Lower lobe of right lung (tissue), 2 donors: ENCODE measurements at regions not wholly inside any gene's neighbourhood (a gene's known extent, or its start where the extent isn't known, plus 50 kb on each side); places are given as distances from the start of the nearest gene placed in this dataset.

Experiments used
- ATAC-seq, 2 donors: fragments of 200-7000 bp; cut with Tn5 transposase; one replicate each; pipeline ENCODE4 v1.9.1; 2020 to 2022; ENCODE audit warnings: mild to moderate bottlenecking in 2 of 2, moderate library complexity in 2 of 2
- DNase-seq: peaks from one replicate; pipeline ENCODE4 v3.0.0-alpha.2; 2020
- H3K27ac ChIP-seq: fragments of 200-600 bp; one replicate; pipeline ENCODE4 v1.8.0; 2022
- H3K27me3 ChIP-seq: fragments of 200-600 bp; one replicate; pipeline ENCODE4 v1.8.0; 2022; ENCODE audit warnings: low read depth
- H3K36me3 ChIP-seq: fragments of 200-600 bp; one replicate; pipeline ENCODE4 v1.8.0; 2022; ENCODE audit warnings: mild to moderate bottlenecking
- H3K4me1 ChIP-seq: fragments of 200-600 bp; one replicate; pipeline ENCODE4 v1.8.0; 2022
- H3K4me3 ChIP-seq: fragments of 200-600 bp; one replicate; pipeline ENCODE4 v1.8.0; 2022; ENCODE audit warnings: mild to moderate bottlenecking
- H3K9me3 ChIP-seq: fragments of 200-600 bp; one replicate; pipeline ENCODE4 v1.8.0; 2022
- CTCF ChIP-seq: fragments of 200-600 bp; IDR thresholded peaks from one replicate; pipeline ENCODE4 v1.8.0; 2022; ENCODE audit warnings: antibody characterized with exemption, mild to moderate bottlenecking
- intact Hi-C: fragments of 100-400 bp; cut with DNase I; formaldehyde crosslinking; loops from one replicate; pipeline ENCODE4 v1.11.0; 2022
- donor health status: DM: no; HTN: yes; CAD: no; lungs with severe emphysema.

GRCh38 chr5:25488119-25488518 is 843.3 kb upstream of the CDH10 start:
- TF ChIP-seq CTCF = no peak
- DNase-seq (no peak), ATAC-seq (no peak)
- Histone ChIP-seq H3K27ac (no peak overlapping the region), H3K9me3 (no peaks in the 10 kb centered on the region), H3K4me3 (no peak overlapping the region), H3K36me3 (no peaks in the 10 kb centered on the region), H3K4me1 (no peaks in the 10 kb centered on the region), H3K27me3 (no peaks in the 10 kb centered on the region)
- intact Hi-C loops = no loop called here

- Histone ChIP-seq H3K27me3 (no peaks in the 10 kb centered on the region), H3K9me3 (no peaks in the 10 kb centered on the region), H3K36me3 (no peaks in the 10 kb centered on the region), H3K4me3 (no peak overlapping the region), H3K27ac (no peak overlapping the region), H3K4me1 (no peaks in the 10 kb centered on the region)
- no peak for TF ChIP-seq CTCF
- ATAC-seq = peak in 1 of 2 donors; percentile 77
- intact Hi-C loops = no loop called here
- DNase-seq = no peak
Measured at GRCh38 chr5:25484391-25484790, 839.6 kb upstream of the CDH10 start.

GRCh38 chr5:25481463-25481862 is 836.7 kb upstream of the CDH10 start:
- intact Hi-C loops = no loop called here
- no peak for ATAC-seq
- no peak for DNase-seq
- Histone ChIP-seq H3K27ac (no peak overlapping the region), H3K9me3 (no peaks in the 10 kb centered on the region), H3K27me3 (no peaks in the 10 kb centered on the region), H3K36me3 (no peaks in the 10 kb centered on the region), H3K4me3 (no peak overlapping the region), H3K4me1 (no peaks in the 10 kb centered on the region)
- TF ChIP-seq CTCF = no peak

GRCh38 chr5:25459082-25459481 is 814.3 kb upstream of the CDH10 start:
- H3K36me3 ChIP-seq = no peaks in the 10 kb centered on the region
- no peaks in the 10 kb centered on the region for H3K9me3 ChIP-seq
- no peak for TF ChIP-seq CTCF
- DNase-seq (no peak), ATAC-seq (no peak)
- intact Hi-C loops = no loop called here
- H3K4me3 ChIP-seq = no peak overlapping the region
- no peaks in the 10 kb centered on the region for H3K4me1 ChIP-seq
- H3K27ac ChIP-seq = no peak overlapping the region
- H3K27me3 ChIP-seq = no peaks in the 10 kb centered on the region

DNA sequence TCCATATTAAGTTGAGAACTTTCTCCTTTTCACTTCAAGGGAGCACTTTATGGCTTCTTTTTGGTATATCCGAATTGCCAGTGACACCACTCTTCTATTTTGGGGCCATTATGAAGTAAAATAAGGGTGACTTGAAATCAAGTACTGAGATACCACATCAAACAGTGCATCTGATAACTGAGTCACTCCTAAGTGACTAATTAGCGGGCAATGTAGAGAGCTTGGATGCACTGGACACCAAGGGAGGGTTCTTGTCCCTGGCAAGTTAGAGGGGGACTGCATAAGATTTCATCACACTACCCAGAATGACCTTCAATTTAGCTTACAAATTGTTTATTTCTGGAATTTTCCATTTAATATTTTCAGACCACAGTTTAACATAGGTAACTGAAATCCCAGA is 813.9 kb upstream of the CDH10 start:
- intact Hi-C loops = no loop called here
- no peak for TF ChIP-seq CTCF

DNA sequence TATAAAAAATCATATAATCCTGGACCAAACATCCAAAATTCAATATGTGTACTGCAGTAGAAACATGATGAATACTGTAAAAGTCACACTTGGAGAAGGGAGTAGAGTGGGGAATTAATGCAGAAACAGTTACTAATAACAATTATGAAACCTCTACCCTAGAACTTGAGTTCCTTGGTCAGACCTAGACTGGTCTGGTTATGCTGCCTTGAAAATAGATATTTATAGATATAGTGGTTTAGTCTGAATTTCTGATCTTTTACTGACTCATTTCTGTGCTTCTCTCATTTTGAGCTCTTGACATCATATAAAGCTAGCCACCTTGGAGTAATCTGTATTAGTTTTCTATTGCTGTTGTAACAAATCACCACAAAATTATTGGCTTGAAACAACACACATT is 808.7 kb upstream of the CDH10 start:
- ATAC-seq = no peak
- Histone ChIP-seq H3K27ac (no peak overlapping the region), H3K9me3 (no peaks in the 10 kb centered on the region), H3K4me1 (no peaks in the 10 kb centered on the region), H3K27me3 (no peaks in the 10 kb centered on the region), H3K4me3 (no peak overlapping the region), H3K36me3 (no peaks in the 10 kb centered on the region)
- DNase-seq = no peak
- no peak for TF ChIP-seq CTCF
- intact Hi-C loops = no loop called here

More for the DNA sequence above, 813.9 kb upstream of the CDH10 start:
- no peak for DNase-seq
- Histone ChIP-seq H3K4me1 (no peaks in the 10 kb centered on the region), H3K4me3 (no peak overlapping the region), H3K27ac (no peak overlapping the region), H3K36me3 (no peaks in the 10 kb centered on the region), H3K27me3 (no peaks in the 10 kb centered on the region), H3K9me3 (no peaks in the 10 kb centered on the region)
- ATAC-seq = no peak
